HL-60 (cell line): ENCODE measurements at regions not wholly inside any gene's neighbourhood (a gene's known extent, or its start where the extent isn't known, plus 50 kb on each side); places are given as distances from the start of the nearest gene placed in this dataset.

Experiments used
- DNase-seq, 2 experiments: peaks; one replicate each; pipeline ENCODE4 v3.0.0-alpha.2; 2010 to 2020; ENCODE audit warnings: low read depth in 1 of 2, low spot score in 1 of 2
- H3K27ac ChIP-seq: fragments of 250-450 bp; sonication (Bioruptor Pico); replicated peaks from 2 replicates; pipeline ENCODE4 v1.5.1; 2020; ENCODE audit warnings: mild to moderate bottlenecking, moderate library complexity
- H3K27me3 ChIP-seq: fragments of 250-450 bp; sonication (Bioruptor Pico); 2 replicates; pipeline ENCODE4 v1.5.1; 2021; ENCODE audit warnings: mild to moderate bottlenecking, moderate library complexity; ENCODE audit not compliant: insufficient read depth, poor library complexity, severe bottlenecking
- H3K4me3 ChIP-seq: replicated peaks from 2 replicates; pipeline ENCODE4 v1.5.1; 2011; ENCODE audit warnings: mild to moderate bottlenecking, control low read depth, low read length; ENCODE audit not compliant: insufficient read depth
- CTCF ChIP-seq: IDR thresholded peaks from one replicate; pipeline ENCODE4 v1.5.1; 2011; ENCODE audit warnings: low read length, control low read depth, inconsistent platforms; ENCODE audit not compliant: insufficient read depth
- GABPA ChIP-seq: IDR thresholded peaks from 2 replicates; pipeline ENCODE4 v1.6.1; 2012; ENCODE audit warnings: low read depth
- POLR2AphosphoS5 ChIP-seq: IDR thresholded peaks from 2 replicates; pipeline ENCODE4 v1.6.1; 2012; ENCODE audit warnings: low read depth
- REST ChIP-seq: IDR thresholded peaks from 2 replicates; pipeline ENCODE4 v1.6.1; 2012; ENCODE audit warnings: low read depth; ENCODE audit not compliant: insufficient replicate concordance
- SPI1 ChIP-seq: IDR thresholded peaks from 2 replicates; pipeline ENCODE4 v1.6.1; 2012; ENCODE audit warnings: low read depth, mild to moderate bottlenecking, borderline replicate concordance

- Histone ChIP-seq H3K27ac (no peak overlapping the region), H3K4me3 (no peak overlapping the region), H3K27me3 (no peaks in the 10 kb centered on the region)
- TF ChIP-seq REST (no peak), POLR2AphosphoS5 (no peak), CTCF (no peak), GABPA (no peak), SPI1 (no peak)
- no peak for DNase-seq
Observed at GRCh38 chr18:56052202-56052601, 464.2 kb upstream of the TCF4 start.

- DNase-seq: no peak
- TF ChIP-seq POLR2AphosphoS5 (no peak), CTCF (no peak), SPI1 (no peak), GABPA (no peak), REST (no peak)
- Histone ChIP-seq H3K4me3 (no peak overlapping the region), H3K27ac (no peak overlapping the region), H3K27me3 (peaks cover 2% of the 10 kb centered on the region)
Observed at GRCh38 chr18:56044239-56044638, 456.2 kb upstream of the TCF4 start.

GRCh38 chr18:56043641-56044061 lies 455.7 kb upstream of the TCF4 start:
- Histone ChIP-seq H3K27ac (no peak overlapping the region), H3K27me3 (peaks cover 2% of the 10 kb centered on the region), H3K4me3 (no peak overlapping the region)
- no peak for DNase-seq
- TF ChIP-seq GABPA (no peak), POLR2AphosphoS5 (no peak), CTCF (no peak), SPI1 (no peak), REST (no peak)
